ENCODE measurements at regions not wholly inside any gene's neighbourhood (a gene's known extent, or its start where the extent isn't known, plus 50 kb on each side); places are given as distances from the start of the nearest gene placed in this dataset.

DNA sequence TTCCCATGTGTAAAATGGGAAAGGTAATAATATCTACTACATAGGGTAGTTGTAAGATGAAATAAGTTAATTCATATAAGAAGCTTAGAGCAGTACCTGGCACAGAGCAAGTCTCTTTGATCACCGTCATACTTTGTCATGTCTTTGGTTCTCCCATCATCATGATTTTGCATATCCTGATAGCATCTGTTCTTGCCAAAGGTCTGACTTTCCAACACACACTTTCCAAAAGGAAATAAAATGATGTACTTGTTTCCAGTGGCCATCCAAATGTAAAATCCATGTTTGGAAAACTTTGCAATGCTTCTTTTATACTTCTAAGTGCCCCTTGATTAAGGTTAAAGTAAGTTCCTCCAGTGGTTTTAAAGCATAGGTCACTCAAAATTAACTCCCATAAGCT lies 266.9 kb upstream of the PTGER4 start:
- DNase-seq = no peak

DNA sequence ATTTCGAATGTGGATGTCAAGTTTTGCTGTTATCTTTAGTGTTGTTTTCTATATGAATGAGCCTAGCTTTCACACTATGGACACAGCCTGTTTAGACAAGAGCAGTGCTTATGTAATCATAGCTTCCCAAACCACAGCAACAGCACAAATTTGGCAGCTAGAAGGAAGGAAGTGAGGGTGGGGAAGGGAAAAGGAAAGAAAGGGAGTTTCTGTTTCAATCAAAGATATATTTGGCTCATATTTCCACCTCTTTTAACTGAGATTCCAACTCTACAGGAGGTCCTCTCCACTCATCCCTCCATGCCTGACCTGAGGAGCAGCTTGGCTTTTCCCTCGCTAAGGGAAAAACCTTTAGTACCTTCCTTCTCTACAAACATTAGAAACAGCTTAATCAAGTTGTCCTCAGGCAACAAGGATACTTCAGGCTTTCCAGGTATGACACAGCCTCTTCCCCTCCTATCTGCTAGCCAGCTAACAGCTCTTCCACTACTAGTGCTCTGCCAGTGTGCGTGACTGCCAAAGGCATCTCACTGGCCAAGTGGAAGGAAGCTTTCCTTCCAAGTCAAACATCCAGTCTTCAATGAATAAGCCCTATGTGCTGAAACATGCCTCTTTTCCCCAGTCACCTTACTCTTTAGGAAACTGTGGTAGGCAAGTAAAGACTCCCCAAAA lies 268.6 kb upstream of the PTGER4 start:
- DNase-seq = no peak

DNA sequence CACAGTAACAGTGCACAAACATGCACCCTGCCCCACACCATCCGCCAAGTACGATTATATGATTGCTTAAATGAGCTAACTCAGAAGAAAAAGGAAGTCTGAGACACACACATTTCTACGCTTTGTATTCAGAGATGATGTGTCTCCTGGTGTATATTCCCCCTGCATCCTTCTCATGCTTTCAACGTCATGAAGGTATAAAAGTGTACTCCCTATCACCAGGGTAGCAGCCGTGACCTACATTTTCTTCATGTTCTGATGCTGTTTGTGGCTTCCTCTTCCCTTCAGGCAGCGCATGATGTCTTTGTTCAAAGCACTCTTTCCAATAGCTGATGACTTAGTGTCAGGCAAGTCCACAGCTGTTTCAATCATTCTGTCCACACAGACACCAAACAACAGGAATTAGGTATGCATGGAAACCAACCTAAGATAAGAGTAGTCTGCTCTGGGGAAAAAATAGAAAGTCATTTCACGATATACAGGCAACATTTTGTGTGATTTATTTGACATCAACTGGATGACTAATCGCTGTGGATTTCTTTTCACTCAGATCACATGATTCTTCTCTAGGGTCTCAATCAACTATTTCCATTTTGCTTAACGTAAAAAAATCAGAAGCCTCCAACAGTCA lies 269.4 kb upstream of the PTGER4 start:
- no peak for DNase-seq

DNA sequence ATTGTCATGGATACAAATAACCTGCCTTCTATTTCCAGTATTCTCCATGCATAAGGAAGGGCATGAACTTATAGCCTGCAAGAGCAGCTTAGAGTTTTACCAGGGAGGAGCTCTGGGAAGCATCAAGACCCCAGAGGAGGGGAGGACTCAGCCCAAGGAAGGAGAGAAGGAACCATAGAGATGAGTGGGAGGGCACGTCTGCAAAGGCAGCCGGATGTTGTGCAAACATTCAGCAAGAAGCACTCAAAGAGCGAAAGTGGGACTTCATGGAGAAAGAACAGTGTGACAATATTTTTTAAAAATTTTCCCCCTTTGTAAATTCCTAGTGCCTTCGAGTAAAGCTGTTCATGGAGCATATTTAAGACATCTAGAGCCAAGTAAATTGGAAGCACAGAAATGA lies 270.1 kb upstream of the PTGER4 start:
- DNase-seq = no peak

DNA sequence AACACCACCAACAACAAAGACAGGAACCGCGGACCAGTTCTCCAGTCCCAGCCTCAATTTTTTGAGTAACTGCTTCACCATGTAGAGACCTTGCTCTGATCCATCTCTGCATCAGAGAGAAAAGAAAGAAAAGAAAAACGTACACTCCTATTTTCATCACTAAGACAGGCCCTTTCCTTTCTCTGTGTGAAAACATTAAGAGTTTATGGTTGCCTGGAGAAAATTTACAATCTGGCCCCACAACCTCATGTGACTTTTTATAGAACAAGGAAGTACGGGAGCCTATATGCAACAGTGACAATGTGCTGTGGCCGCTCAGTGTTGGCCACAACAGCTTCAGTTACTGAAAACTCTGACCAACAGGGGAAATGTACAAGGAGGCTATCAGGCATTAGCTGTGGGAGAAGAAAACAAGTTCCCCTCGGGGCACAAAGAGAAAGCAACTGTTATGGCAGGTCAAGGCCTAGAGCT lies 272.9 kb upstream of the PTGER4 start:
- no peak for DNase-seq

DNA sequence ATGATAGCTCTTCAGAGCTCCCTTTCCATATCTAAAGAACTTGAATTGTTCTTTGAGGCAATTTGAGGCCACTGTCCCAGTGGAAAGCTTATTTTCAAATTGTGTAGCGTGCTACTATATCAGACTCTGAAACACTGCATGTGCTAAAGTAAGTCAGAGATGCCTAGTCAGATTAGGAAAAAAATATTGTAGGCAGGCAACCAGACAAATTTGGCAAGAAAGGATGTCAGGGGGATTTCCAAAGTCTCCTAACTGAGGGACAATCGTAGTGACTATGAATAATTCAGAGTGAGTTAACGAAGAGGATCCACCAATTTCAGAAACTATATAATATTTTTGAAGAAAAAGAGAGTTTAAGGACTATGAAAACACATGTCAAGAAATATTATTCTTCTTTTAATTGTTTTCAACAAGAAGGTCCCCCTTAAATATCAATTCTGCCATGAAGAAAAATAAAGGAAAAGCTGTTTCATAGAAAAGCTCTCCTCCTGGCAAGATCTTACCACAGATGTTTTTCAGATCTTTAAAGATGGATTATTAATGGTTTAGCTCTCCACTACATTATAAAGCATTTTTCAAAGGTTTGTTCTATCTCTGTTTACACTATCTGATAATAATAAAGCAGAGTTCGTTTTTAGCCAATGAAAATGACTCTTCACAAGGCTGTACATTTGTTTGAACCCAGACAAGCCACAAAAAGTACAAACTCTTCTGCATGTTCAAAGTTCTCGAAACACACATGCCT lies 273.5 kb upstream of the PTGER4 start:
- DNase-seq = no peak

DNA sequence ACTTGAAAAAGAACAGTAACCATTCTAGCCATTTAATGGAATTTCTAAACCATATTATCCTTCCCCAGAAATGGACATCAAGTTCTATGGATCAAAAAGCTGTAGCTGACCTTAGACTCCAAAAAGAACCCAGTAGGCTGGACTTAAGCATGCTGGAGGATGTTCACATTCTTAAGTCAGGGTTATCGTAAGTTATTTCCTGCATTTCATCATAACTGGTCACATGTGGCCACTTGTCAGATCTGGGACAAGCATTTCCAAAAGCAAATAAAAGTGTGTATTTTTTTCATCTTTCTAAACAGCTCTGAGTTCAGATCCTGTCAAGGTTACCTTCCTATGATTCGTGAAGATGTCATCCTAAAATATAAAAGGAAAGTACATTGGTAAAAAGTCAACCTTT lies 274.5 kb upstream of the PTGER4 start:
- DNase-seq = no peak

DNA sequence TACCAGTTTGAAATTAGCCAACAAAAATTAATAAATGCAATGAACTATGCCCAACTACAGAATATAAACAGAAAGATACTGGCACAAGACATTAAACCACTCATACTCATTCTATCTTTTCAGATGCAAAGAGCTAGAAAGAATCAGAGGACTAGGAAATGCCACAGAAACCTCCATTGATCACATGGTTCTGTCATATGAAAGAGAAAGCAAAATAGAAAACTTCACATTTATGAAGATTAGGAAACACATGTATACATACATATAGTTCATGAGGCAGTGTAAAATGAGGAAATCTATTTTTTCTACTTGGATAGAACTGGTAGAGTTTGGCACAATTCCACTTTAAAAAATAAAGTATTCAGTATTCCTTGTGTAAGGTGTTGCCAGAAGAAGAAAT lies 275.1 kb upstream of the PTGER4 start:
- DNase-seq = no peak

DNA sequence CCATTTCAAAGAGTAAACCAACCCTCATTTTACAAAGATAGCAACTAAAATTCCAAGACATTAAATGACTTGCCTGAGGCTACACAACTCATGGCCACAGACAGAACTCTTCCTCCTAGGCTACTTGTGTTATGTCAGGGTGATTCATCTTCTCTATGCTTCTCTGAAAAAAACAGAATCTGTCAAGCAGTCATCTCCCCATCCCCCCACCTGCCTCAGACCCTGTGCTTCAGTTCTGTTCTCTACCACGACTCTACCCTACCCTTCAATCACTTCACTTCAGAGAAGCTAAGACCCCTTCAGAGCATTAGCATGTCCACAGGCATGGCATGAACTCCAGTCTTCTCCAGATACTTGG lies 277.7 kb upstream of the PTGER4 start:
- DNase-seq = no peak

DNA sequence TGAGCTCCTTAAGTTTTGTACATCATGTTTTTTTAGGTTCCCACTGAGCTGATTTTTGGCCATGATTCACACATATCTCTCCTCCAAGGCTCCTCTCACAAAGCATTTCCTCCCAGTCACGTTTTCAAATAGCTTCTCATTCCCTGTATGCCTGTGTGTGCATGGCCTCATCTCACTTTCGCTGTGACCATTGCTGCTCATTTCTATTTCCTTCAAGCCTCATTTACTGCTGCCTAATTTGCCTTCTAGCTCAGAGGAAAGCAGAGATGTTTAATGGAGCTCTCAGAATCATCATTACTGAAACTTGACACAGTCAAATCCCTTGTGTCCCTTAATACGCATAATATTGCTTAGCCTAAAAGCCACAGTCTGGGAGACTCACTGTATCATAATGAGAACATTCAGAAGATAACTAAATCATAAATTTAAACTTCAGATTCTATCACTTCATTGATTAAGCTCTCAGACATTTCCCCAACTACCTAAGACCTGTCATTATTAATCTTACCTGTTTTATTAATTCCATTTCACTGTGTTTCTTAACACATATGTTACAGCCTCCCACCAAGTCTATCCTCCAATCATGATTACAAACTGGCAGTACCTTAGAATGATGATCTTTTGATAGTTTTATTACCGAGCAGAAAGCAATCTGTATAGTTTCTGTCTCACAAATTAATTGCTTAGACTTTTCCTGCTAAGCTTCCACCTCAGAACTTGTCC lies 278.3 kb upstream of the PTGER4 start:
- no peak for DNase-seq

DNA sequence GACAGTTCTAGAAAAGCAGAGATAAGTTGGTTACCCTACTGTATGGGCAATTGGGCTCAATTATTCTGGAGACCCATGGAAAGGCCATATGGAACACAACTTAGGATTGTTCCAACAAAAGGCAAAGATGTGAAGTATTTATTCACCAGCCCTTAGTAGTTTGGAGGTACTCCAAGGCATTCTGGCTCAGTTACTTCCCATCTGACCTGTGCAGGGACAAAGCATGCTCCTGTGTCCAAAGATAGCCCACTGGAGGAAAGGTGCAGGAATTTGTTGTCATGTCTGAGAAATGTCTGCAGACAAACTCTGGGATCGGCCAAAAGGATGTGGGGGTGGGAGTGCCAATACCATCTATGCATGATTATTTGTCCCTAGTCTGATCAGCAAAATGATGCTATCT lies 279.5 kb upstream of the PTGER4 start:
- DNase-seq = no peak

DNA sequence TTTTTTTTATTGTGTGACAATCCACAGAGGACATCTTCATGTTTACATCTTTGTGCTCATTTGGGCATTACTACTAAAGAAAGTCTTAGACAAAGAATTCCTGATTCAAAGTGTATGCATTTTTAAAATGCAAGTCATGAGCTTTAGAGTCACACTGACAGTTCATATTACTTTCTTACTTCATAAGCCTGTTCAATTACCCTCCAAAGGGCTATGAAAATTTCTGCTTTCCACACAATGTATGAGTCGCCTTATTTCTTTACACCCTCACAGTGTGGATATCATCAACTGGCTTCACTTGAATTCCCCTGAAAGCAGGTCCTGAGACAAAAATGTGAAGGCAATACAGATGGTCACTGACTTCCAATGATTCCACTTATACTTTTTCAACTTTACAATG lies 280.4 kb upstream of the PTGER4 start:
- DNase-seq = no peak

DNA sequence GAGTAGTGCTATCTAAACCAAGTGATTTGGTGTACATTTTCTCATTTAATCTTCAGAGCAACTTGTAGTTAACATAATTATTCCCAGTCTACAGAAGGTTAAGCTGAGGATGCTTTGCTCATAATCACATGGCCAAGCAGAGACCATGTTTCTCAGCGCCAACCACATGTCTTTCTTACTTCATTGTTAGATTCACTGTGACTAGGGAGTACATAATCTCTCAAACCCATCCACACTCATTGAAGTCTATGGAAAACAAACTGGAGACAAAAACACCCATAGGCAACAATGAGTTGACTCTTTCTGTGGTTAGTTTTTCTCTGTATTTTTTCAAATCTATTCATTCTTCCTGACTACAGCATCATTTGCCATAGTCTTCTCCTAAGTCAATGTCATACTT lies 281.7 kb upstream of the PTGER4 start:
- no peak for DNase-seq

DNA sequence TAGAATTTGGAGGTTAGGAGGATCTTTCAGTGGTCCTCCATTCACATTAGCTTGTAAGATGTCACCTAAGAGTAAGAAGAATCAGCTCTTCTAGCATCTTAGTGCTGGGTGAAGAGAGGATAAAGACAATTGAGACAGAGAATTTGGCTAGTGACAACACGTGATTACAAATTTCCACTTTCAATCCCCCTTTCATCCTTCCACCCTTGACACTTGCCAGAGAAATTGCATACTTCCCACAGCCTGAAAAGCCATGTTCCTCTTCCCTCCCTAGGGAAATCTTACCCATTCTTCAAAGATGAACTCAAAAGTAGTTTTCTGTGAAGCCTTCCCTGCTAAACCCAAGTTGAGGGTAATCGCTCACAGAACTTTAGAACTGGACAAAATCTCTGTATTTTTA lies 282.6 kb upstream of the PTGER4 start:
- no peak for DNase-seq

DNA sequence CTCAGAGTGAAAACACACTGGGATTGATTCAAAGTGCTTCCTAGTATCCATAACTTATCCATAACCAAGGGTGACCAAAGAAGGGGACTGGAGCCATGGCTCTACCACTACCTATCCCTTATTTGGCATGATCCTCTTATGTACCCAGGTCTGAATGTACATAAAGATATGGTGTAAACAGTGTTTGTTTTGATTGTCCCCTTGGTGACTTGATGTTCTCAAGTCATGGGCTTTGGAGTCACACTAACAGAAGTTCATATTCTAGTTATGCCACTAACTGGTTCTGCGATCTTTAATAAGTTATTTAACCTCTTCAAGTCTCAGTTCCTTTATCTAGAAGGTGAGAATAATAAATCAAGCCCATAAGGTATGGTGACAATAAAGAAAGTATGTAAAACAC lies 283.4 kb upstream of the PTGER4 start:
- DNase-seq = no peak

DNA sequence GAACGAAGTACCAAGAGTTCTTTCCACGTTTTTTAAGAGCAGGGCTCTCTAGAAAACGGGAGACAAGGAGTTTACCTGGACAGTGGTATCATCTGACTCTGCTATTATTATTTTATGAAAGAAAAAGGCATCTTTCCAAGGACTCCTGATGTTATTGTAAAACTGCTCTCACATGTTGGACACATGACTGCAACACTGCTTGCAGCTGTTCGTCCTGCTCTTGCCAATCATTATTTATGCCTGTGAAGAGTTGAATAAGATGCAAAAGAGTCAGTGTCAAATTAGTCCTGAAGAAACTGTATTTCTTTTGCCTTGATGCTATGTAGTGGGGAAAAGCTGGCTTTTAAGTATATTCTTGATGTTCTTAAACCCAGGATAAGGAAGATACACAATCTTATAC lies 284.5 kb upstream of the PTGER4 start:
- no peak for DNase-seq

DNA sequence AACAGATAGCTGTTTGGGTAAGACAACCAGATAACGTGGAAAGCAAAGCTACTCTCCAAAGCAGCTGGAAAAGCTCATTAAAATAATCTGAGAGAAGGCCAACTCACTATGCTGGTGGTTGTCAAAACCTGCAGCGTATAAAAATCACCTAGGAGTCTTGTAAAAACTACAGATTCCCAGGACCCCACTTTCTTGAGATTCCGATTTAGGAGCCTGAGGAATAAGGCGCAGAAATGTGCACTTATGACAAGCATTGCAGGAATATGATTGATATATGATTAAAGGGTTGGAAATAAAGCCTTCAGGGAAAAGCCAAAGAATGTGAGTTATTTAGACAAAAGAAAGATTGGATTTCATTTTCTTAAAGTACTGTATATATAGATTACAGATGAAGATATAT lies 285.0 kb upstream of the PTGER4 start:
- DNase-seq = no peak

DNA sequence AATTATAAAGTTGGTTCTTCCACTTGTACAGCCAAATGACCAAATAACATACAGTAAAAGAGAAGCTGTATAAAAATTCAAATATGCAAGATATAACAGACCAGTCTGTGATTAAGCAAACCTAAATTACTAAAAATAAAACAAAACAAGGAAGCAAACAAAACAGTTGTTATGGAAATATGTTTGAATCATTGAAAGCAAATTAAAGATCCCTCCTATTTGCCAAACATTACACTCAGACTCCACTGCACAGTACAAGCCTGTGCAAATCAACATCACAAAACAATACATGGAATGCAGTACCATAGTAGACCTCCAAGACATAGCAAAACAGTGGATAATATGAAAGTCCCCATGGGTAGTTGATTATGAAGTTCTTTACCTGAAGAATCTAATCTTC lies 288.1 kb upstream of the PTGER4 start:
- no peak for DNase-seq

DNA sequence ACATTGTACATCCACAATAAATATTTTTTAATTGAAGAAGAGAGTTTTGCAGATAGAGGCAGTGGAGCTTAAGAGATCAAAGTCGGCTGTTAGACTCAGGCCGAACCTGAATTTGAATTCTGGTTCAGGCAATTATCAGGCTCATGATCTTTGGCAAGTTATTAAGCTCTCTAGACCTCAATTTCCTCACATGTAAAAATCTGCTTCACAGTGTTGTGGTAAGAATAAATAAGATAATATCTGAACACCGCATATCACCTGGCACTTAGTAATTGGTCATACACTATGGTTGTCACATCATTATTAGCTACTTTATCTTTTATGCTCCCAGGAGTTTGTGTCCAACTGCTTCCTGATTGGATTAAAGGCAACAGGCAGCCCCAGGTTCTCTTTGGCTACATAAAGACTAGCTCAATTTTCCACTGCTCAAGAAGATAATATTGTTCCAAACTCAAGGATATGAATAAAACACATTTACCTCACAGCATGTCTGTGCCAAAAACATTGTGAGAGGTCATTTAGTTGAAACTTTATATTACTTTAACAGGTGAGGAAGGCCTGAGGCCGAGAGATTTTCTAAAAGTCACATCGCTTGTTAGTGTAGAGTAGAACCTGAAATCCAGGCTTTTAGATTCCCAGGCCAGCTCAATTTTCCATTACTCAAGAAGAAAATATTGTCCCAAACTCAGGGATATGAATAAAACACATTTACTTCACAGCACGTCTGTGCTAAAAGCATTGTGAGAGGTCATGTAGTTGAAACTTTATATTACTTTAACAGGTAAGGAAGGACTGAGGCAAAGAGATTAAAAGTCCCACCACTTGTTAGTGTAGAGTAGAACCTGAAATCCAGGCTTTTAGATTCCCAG lies 289.2 kb upstream of the PTGER4 start:
- no peak for DNase-seq

DNA sequence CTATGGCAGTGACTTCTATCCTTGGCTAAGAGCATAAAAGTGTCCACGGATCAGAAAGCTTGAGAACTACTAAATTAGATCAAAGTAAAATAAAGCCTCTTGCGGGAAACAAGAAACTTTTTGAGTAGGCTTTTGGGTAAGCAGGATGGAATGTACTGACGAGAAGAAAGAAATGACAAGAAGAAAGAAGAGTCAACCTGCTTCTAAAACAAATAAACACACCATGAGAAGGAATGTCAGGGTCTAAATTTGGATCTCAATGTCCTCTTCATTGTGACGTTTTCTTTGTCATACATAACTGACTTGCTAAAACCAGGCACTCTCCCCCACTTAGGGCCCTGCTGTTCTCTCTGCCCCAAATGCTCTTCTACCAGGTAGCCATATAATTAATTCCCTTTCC lies 290.1 kb upstream of the PTGER4 start:
- no peak for DNase-seq

DNA sequence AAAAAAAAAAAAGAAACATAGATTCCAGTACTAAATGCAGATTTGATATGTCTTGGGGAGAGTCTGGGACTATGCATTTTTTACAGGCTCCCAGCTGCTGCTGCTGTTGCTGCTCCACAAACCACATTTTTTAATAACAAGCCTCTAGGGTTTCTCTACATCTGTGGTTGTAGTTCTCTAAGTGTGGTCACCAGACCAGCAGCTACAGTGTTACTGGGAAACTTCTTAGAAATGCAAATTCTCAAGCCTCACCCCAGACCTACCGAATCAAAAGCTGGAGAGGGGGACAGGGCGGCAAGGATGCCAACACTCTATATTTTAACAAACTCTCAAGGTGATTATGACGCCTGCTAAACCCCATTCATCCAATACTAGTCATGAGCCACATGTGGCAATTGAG lies 293.4 kb upstream of the PTGER4 start:
- DNase-seq = no peak

DNA sequence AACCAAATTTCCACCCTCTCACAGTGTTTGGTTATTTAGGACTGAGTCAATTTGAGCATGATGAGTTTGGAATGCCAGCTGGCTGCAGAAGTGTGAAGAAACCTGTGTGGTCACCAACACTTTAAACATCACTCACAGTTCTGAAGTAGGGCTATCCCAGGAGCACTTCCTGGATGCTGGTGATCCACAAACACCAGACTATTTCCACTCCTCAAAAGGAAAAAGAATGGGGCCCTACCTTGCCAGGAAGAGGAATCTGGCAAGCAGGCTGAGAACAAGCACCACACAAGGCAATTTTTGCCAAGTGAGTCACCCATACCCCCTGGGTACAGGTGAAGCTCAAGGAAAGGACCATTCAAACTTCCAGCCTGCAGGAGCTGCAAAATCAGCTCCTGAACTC lies 294.2 kb upstream of the PTGER4 start:
- no peak for DNase-seq
